Kidney epithelial cell (primary cell): ENCODE measurements at regions not wholly inside any gene's neighbourhood (a gene's known extent, or its start where the extent isn't known, plus 50 kb on each side); places are given as distances from the start of the nearest gene placed in this dataset.
A peak's percentile ranks its signal among the peaks of the same experiment; 100 is the strongest.
"Not testable (repeated sequence)": the region's sequence is repeated elsewhere in the genome, so short reads cannot be mapped to it uniquely, and the experiment has no call there.

Experiments
- DNase-seq: peaks from one replicate; pipeline ENCODE4 v3.0.0-alpha.2; 2010; ENCODE audit warnings: low read depth
- H3K27me3 ChIP-seq: 2 replicates; pipeline ENCODE4 v1.6.0; 2011; ENCODE audit warnings: low read length; ENCODE audit not compliant: control insufficient read depth, insufficient read depth
- H3K36me3 ChIP-seq: 2 replicates; pipeline ENCODE4 v1.5.1; 2011; ENCODE audit warnings: low read length; ENCODE audit not compliant: control insufficient read depth, insufficient read depth
- H3K4me3 ChIP-seq: 2 replicates; pipeline ENCODE4 v1.5.1; 2011; ENCODE audit warnings: low read depth, mild to moderate bottlenecking, control low read depth, low read length
- TF ChIP-seq, protein P1 (sequence below): IDR thresholded peaks from 2 replicates; pipeline ENCODE4 v1.5.1; 2011; ENCODE audit warnings: mild to moderate bottlenecking, moderate library complexity, low read length, control low read depth, inconsistent platforms; ENCODE audit not compliant: insufficient read depth, poor library complexity, severe bottlenecking

DNA sequence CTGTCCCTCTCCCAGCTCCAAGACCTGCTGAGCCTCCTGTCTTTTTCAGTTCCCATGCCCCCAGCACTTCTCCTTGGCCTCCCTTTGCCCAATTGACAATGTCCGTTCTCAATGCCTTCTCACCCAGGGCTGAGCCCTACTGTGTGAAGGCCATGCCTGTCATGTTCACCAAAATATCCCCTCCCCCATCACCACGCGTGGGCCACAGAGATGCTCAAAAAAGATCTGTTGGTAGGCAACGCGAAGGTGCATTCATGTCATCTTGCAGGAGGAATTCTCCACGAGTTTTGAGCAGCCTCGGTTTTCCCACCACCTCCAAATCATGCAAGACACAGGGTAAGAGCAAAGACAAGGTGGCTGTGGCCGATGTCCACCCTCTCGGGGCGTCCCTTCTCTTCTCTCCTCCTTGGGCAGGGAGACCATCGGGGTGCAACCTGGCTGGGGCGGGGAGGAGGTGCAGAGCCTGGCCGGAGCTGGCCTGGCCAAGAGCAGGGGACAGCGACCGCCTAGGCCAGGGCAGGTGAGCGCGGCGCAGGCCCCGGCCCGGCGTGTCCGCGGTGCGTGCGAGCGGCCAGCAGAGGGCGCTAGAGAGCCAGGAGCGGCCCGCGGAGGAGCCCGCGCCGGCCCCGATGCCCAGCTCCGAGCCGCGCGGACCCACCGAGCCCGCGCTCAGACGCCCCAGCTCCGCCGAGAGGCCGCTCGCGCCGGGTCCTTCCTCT, 56.3 kb upstream of the KRTAP5-11 start:
- H3K4me3 ChIP-seq = peak overlapping the region; percentile 5
- TF ChIP-seq, protein P1, sequence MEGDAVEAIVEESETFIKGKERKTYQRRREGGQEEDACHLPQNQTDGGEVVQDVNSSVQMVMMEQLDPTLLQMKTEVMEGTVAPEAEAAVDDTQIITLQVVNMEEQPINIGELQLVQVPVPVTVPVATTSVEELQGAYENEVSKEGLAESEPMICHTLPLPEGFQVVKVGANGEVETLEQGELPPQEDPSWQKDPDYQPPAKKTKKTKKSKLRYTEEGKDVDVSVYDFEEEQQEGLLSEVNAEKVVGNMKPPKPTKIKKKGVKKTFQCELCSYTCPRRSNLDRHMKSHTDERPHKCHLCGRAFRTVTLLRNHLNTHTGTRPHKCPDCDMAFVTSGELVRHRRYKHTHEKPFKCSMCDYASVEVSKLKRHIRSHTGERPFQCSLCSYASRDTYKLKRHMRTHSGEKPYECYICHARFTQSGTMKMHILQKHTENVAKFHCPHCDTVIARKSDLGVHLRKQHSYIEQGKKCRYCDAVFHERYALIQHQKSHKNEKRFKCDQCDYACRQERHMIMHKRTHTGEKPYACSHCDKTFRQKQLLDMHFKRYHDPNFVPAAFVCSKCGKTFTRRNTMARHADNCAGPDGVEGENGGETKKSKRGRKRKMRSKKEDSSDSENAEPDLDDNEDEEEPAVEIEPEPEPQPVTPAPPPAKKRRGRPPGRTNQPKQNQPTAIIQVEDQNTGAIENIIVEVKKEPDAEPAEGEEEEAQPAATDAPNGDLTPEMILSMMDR = peak; percentile 14
- H3K27me3 ChIP-seq = peaks cover 17% of the 10 kb centered on the region
- DNase-seq, H3K36me3 ChIP-seq: not testable (repeated sequence)

DNA sequence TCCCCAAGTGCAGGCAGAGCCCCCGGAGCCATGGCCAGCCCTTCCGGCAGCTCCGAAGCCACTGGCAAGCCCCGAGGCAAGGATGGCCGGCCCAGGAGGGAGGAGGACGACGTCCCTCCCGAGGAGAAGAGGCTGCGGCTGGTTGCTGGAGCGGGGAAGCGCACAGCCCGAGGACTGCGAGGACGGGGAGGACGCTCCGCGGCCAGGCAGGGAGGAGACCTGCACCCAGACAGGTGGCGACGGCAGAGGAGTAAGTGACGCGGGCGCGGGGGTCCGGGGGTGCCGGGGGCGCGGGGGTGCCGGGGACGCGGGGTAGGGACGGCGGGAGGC, 56.8 kb upstream of the KRTAP5-11 start:
- DNase-seq = not testable (repeated sequence)
- H3K27me3 ChIP-seq = peaks cover 17% of the 10 kb centered on the region
- peak overlapping the region; percentile 5 for H3K4me3 ChIP-seq

DNA sequence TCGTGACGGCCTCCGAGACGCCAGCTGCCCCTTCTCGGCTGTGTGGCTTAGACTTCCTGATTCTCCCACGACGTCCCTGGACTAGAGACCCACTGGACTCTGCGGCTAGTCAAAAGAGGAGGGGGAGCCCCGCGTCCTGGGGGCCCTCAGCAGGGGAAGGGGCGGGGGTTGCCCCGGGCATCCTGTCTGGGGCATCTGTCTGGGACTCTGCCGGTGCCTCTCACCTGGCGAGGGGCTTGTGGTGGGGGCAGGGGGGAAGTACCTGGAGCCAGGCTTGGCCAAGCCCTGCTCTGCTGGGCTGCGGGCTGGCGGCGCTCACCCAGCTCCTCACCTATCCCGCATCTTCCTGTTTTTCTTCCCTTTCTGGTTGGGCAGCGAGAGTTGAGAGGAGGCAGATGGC, 57.2 kb upstream of the KRTAP5-11 start:
- H3K27me3 ChIP-seq = peaks cover 17% of the 10 kb centered on the region
- not testable (repeated sequence) for H3K36me3 ChIP-seq, DNase-seq, H3K4me3 ChIP-seq

More for the DNA sequence above, 56.8 kb upstream of the KRTAP5-11 start:
- not testable (repeated sequence) for H3K36me3 ChIP-seq

DNA sequence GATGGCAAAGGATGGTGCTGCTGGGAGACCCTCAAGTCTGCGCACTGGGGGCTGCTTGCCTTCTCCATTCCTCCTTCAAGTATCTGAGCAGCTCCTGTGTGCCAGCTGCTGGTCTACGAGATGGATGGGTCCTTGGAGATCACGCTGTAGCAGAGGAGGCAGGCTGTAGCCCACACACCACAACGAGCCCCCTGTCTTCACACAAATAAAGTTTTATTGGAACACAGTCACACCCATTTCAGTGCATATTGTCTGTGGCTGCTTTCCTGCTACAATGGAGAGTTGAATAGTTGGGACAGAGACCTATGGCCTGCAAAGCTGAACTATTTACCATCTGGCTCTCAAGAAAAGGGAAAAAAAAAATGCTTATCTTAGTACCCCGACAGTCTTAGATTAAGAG, 64.4 kb upstream of the KRTAP5-11 start:
- not testable (repeated sequence) for DNase-seq

DNA sequence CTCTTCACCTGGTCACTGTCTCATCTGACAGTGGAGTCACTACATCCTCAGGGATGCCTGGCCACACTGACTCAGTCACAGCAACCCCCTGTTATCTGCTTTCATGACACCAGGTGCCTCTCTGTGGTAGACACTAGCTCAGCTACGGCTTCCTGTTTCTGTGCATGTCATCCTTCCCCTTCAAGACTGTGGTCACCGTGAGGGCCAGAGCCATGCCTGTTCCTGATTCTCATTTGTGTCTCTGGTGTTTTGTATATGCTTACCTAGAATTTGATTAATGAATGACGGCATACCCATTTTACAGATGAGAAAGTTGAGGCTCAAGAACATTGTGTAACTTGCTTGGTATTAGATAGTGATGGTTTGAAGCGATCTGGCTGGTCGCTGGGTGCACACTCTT, 70.3 kb upstream of the KRTAP5-11 start:
- not testable (repeated sequence) for H3K4me3 ChIP-seq, H3K36me3 ChIP-seq

More for the DNA sequence above, 64.4 kb upstream of the KRTAP5-11 start:
- H3K27me3 ChIP-seq, H3K36me3 ChIP-seq, H3K4me3 ChIP-seq: not testable (repeated sequence)

DNA sequence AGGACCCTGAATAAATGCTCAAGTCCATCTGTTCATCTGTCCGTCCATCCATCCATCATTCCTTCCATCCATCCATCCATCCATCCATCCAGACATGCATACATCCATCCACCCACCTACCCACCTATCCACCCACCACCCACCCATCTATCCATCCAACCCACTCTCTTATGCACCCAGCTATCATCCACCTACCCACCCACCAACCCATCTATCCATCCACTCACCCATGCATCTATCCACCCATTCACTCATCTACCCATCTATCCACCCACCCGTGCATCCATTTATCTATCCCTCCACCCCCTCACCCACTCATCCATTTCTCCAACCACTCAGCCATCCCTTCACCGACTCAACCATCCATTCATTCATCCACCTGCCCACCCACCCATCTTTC, 71.7 kb upstream of the KRTAP5-11 start:
- not testable (repeated sequence) for H3K4me3 ChIP-seq, H3K27me3 ChIP-seq, DNase-seq, H3K36me3 ChIP-seq

More for the DNA sequence above, 70.3 kb upstream of the KRTAP5-11 start:
- not testable (repeated sequence) for H3K27me3 ChIP-seq, DNase-seq

DNA sequence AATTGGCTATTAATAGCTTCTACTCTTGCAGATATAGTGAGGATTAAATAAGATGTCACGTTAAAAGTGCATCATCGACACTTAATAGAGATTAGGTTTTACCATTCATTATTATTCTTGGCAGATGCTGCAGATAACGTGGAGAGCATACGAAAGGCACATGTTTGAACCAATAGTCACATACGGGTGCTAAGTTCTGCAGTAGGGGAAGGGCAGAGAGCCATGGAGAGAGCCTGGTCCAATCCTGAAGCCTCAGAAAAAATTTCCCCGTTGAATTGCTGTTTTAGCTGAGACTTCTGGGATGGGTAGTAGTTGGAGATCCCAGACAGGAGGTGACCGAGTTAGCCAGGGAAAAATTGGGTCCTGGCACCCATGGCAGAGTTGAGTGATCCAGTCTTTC, 72.4 kb upstream of the KRTAP5-11 start:
- not testable (repeated sequence) for H3K27me3 ChIP-seq, H3K4me3 ChIP-seq, DNase-seq, H3K36me3 ChIP-seq

DNA sequence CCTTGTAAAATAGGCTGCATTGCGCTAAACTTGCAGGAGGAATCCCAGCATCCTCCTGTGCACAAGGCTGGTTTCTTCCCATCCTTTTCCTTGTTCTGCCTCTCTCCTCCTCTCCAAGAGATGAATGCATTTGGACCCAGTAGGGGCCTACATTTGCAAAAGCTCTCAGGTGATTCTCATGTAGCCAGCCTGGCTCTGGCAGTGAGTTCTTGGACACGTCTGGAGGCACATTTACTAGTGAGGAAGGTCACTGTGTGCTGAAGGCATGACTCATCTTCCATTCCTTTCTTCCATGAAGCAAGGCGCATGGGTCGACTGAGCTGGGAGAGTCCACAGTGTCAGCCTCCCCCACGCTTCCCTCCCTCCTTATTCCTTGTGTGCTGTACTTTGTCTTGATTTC, 73.8 kb upstream of the KRTAP5-11 start:
- not testable (repeated sequence) for DNase-seq, H3K4me3 ChIP-seq, H3K36me3 ChIP-seq, H3K27me3 ChIP-seq

DNA sequence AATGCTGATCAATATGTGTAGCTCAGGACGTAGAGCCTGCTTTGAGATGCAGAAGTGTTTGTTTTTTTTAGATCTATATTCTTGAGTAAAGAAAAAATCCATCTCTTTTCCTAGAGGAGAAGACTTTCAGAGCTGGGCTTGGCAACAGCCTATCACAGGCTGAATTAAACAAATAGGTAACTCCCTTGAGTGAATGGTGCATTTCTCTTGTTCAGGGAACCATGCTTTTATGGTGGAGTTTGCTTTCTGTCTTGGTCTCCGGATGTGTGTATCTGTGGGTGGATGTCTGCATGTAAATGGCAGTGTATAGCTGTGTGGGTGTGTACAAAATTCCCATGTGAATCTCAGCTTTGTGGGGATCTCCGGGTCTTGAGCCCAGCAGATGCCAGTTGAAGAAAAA, 82.3 kb upstream of the KRTAP5-11 start:
- not testable (repeated sequence) for DNase-seq, H3K36me3 ChIP-seq, H3K27me3 ChIP-seq, H3K4me3 ChIP-seq

DNA sequence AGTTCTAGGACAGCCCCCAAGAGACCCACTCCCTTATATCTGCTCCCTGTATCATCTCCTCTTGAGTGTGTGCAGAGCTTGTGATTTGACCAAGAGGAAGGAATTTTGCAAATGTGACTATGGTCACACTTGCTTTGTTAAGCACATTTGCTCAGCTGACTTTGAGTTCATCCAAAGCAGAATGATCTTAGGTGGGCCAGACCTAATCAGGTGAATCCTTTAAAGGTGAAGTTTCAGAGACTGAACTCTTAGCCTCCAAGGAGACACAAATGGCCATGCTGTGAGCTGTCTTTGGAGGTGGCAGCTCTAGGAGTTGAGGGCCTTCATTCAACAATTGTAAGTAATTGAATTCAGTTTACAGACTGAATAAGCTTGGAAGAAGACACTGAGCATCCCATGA, 115.4 kb upstream of the KRTAP5-11 start:
- DNase-seq, H3K36me3 ChIP-seq, H3K27me3 ChIP-seq, H3K4me3 ChIP-seq: not testable (repeated sequence)

DNA sequence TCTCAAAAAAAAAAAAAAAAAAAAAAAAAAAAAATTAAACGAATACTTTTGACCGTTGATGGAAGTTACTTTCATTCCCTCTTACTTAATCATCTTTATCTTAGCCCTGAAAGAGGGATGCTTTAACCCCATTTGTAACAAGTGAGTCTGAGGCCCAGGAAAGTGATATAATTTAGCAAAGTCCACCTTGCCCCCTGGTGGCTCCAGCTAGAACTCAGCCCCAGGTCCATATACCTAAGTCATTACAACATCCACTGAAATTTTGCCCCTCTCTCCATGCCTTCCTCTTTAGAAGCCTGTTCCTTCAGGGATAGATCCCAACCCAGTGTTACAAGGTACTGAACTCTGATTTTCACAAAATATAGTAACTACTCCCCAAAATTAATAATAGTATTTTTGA, 116.3 kb upstream of the KRTAP5-11 start:
- not testable (repeated sequence) for H3K27me3 ChIP-seq, H3K36me3 ChIP-seq, DNase-seq, H3K4me3 ChIP-seq
- TF ChIP-seq, protein P1 = peak; percentile 6

DNA sequence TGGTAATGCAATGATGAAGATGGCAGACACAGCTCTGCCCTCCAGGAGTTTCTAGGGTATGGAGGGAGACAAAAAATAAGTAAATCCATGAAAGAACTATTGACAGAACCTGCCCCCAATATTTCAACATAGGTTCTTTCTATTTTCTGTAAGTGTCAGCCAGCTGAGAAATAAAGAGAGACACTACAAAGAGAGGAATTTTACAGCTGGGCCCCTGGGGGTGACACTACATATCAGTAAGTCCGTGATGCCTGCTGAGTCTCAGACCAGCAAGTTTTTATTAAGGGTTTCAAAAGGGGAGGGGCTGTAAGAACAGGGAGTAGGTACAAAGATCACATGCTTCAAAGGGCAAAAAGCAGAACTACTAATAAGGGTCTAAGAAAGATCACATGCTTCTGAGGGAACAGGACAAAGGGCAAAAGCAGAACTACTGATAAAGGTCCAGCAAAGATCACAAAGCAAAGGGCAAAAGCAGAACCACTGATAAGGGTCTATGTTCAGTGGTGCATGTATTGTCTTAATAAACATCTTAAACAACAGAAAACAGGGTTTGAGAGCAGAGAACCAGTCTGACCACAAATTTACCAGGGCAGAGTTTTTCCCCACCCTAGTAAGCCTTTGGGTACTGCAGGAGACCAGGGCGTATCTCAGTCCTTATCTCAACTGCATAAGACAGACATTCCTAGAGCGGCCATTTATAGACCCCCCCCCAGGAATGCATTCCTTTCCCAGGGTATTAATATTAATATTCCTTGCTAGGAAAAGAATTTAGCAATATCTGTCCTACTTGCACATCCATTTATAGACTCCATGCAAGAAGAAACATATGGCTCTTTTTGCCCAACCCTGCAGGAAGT, 119.0 kb upstream of the KRTAP5-11 start:
- H3K27me3 ChIP-seq, H3K36me3 ChIP-seq, H3K4me3 ChIP-seq, DNase-seq: not testable (repeated sequence)
